Thyroid gland (tissue), 4 donors: ENCODE measurements at regions not wholly inside any gene's neighbourhood (a gene's known extent, or its start where the extent isn't known, plus 50 kb on each side); places are given as distances from the start of the nearest gene placed in this dataset.

Source experiments
- DNase-seq, 2 donors: peaks; one replicate each; pipeline ENCODE4 v3.0.0-alpha.2; 2019
- H3K27ac ChIP-seq, 3 donors: fragments of 200-600 bp; sonication (generic); 1 replicate in 2 of 3; 2 replicates in 1 of 3; pipeline ENCODE4 v1.5.1; 2016 to 2019; ENCODE audit warnings: mild to moderate bottlenecking in 1 of 3, moderate library complexity in 1 of 3
- H3K27me3 ChIP-seq: fragments of 200-600 bp; sonication (generic); one replicate; pipeline ENCODE4 v1.5.1; 2019
- H3K36me3 ChIP-seq, 2 donors: fragments of 200-600 bp; sonication (generic); one replicate each; pipeline ENCODE4 v1.5.1; 2016 to 2019
- H3K4me1 ChIP-seq, 2 donors: fragments of 200-600 bp; sonication (generic); one replicate each; pipeline ENCODE4 v1.5.1; 2017 to 2019
- H3K4me3 ChIP-seq, 3 donors: fragments of 200-600 bp; sonication (generic); replicated peaks in 1 of 3; 1 replicate in 2 of 3; 2 replicates in 1 of 3; pipeline ENCODE4 v1.5.1; 2016; ENCODE audit warnings: mild to moderate bottlenecking in 1 of 3
- H3K9me3 ChIP-seq: fragments of 200-600 bp; sonication (generic); one replicate; pipeline ENCODE4 v1.5.1; 2017
- CTCF ChIP-seq, 6 experiments: fragments of 200-600 bp in 3 of 6; fragments of 450-650 bp in 3 of 6; sonication (generic) in 3 of 6; IDR thresholded peaks; one replicate each; pipeline ENCODE4 v1.5.1; 2016 to 2019; ENCODE audit warnings: antibody characterized with exemption in 6 of 6, mild to moderate bottlenecking in 2 of 6, inconsistent platforms in 1 of 6, moderate library complexity in 1 of 6
- POLR2A ChIP-seq, 2 donors: fragments of 450-650 bp; IDR thresholded peaks; one replicate each; pipeline ENCODE4 v1.6.1; 2017; ENCODE audit warnings: antibody characterized with exemption in 2 of 2, mild to moderate bottlenecking in 2 of 2, moderate library complexity in 1 of 2
- WGBS, 2 donors: methylation state at CpG; one replicate each; pipeline ENCODE4 v1.1.5; 2017; 5-methylcytosine and 5-hydroxymethylcytosine counted together
- intact Hi-C: fragments of 100-400 bp; cut with DNase I; formaldehyde crosslinking; loops from one replicate; pipeline ENCODE4 v1.15.1; 2023

- WGBS, 2 donors = 90 to 94% methylated on average over 12 of the region's 12 CpGs
- H3K9me3 ChIP-seq = no peaks in the 10 kb centered on the region
- H3K4me3 ChIP-seq = no peak overlapping the region
- no peak overlapping the region for H3K27ac ChIP-seq
- intact Hi-C loops = no loop called here
- no peaks in the 10 kb centered on the region for H3K4me1 ChIP-seq
- TF ChIP-seq CTCF (IDR thresholded peaks at IDR 0.05) (no peak), POLR2A (IDR thresholded peaks at IDR 0.05) (no peak)
- H3K36me3 ChIP-seq = no peaks in the 10 kb centered on the region
- no peak for DNase-seq
- no peaks in the 10 kb centered on the region for H3K27me3 ChIP-seq
These were observed 1326.5 kb downstream of the ADGRL3 start for GRCh38 chr4:62526671-62527070.

GRCh38 chr4:62523256-62523655 lies 1323.1 kb downstream of the ADGRL3 start:
- DNase-seq = no peak
- Histone ChIP-seq H3K4me3 (no peak overlapping the region), H3K9me3 (no peaks in the 10 kb centered on the region), H3K27me3 (no peaks in the 10 kb centered on the region), H3K4me1 (no peaks in the 10 kb centered on the region), H3K36me3 (no peaks in the 10 kb centered on the region), H3K27ac (no peak overlapping the region)
- TF ChIP-seq POLR2A (IDR thresholded peaks at IDR 0.05) (no peak), CTCF (IDR thresholded peaks at IDR 0.05) (no peak)
- intact Hi-C loops = no loop called here

- DNase-seq = no peak
- intact Hi-C loops = no loop called here
- Histone ChIP-seq H3K9me3 (no peaks in the 10 kb centered on the region), H3K4me1 (no peaks in the 10 kb centered on the region), H3K36me3 (no peaks in the 10 kb centered on the region), H3K4me3 (no peak overlapping the region), H3K27ac (no peak overlapping the region), H3K27me3 (no peaks in the 10 kb centered on the region)
- 87 to 95% methylated on average over 11 of the region's 11 CpGs for WGBS, 2 donors
- no peak for TF ChIP-seq CTCF (IDR thresholded peaks at IDR 0.05)
- no peak for TF ChIP-seq POLR2A (IDR thresholded peaks at IDR 0.05)
These were observed 1322.1 kb downstream of the ADGRL3 start for GRCh38 chr4:62522273-62522672.

GRCh38 chr4:62517716-62518115 lies 1317.6 kb downstream of the ADGRL3 start:
- Histone ChIP-seq H3K27me3 (no peaks in the 10 kb centered on the region), H3K27ac (no peak overlapping the region), H3K36me3 (no peaks in the 10 kb centered on the region), H3K4me3 (no peak overlapping the region), H3K9me3 (no peaks in the 10 kb centered on the region), H3K4me1 (no peaks in the 10 kb centered on the region)
- TF ChIP-seq CTCF (IDR thresholded peaks at IDR 0.05) = no peak
- no peak for TF ChIP-seq POLR2A (IDR thresholded peaks at IDR 0.05)
- intact Hi-C loops = no loop called here
- 57 to 66% methylated on average over 1 of the region's 1 CpG for WGBS, 2 donors
- DNase-seq = no peak

GRCh38 chr4:62513306-62513705 lies 1313.2 kb downstream of the ADGRL3 start:
- WGBS, 2 donors = 63 to 82% methylated on average over 2 of the region's 2 CpGs

GRCh38 chr4:62512271-62512670 lies 1312.1 kb downstream of the ADGRL3 start:
- intact Hi-C loops = no loop called here
- TF ChIP-seq POLR2A (IDR thresholded peaks at IDR 0.05) = no peak
- TF ChIP-seq CTCF (IDR thresholded peaks at IDR 0.05) = no peak
- Histone ChIP-seq H3K27me3 (no peaks in the 10 kb centered on the region), H3K36me3 (no peaks in the 10 kb centered on the region), H3K4me1 (no peaks in the 10 kb centered on the region), H3K27ac (no peak overlapping the region), H3K4me3 (no peak overlapping the region), H3K9me3 (no peaks in the 10 kb centered on the region)
- WGBS, 2 donors = 61 to 66% methylated on average over 3 of the region's 3 CpGs
- DNase-seq = no peak

More at GRCh38 chr4:62513306-62513705, 1313.2 kb downstream of the ADGRL3 start:
- no peak for DNase-seq
- no peak overlapping the region for H3K27ac ChIP-seq
- H3K36me3 ChIP-seq = no peaks in the 10 kb centered on the region
- no peak overlapping the region for H3K4me3 ChIP-seq
- no peaks in the 10 kb centered on the region for H3K4me1 ChIP-seq
- TF ChIP-seq POLR2A (IDR thresholded peaks at IDR 0.05) = no peak
- no peaks in the 10 kb centered on the region for H3K9me3 ChIP-seq
- intact Hi-C loops = no loop called here
- no peaks in the 10 kb centered on the region for H3K27me3 ChIP-seq
